ENCODE measurements at regions not wholly inside any gene's neighbourhood (a gene's known extent, or its start where the extent isn't known, plus 50 kb on each side); places are given as distances from the start of the nearest gene placed in this dataset.

GRCh38 chr13:73433890-73434289 lies 375.1 kb downstream of the KLF5 start (continued):
- no peak for TF ChIP-seq CTCF (IDR thresholded peaks at IDR 0.05 in 2 of 3, conservative IDR thresholded peaks at IDR 0.05 in 1 of 3; ENCODE audit: borderline replicate concordance in 1 of 3, insufficient read depth in 1 of 3, low read depth in 2 of 3, low read length in 2 of 3)
- TF ChIP-seq, protein P1, sequence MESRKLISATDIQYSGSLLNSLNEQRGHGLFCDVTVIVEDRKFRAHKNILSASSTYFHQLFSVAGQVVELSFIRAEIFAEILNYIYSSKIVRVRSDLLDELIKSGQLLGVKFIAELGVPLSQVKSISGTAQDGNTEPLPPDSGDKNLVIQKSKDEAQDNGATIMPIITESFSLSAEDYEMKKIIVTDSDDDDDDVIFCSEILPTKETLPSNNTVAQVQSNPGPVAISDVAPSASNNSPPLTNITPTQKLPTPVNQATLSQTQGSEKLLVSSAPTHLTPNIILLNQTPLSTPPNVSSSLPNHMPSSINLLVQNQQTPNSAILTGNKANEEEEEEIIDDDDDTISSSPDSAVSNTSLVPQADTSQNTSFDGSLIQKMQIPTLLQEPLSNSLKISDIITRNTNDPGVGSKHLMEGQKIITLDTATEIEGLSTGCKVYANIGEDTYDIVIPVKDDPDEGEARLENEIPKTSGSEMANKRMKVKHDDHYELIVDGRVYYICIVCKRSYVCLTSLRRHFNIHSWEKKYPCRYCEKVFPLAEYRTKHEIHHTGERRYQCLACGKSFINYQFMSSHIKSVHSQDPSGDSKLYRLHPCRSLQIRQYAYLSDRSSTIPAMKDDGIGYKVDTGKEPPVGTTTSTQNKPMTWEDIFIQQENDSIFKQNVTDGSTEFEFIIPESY (IDR thresholded peaks at IDR 0.05; ENCODE audit: extremely low read depth, insufficient replicate concordance, low read length): no peak
- no peak for TF ChIP-seq ZFX (IDR thresholded peaks at IDR 0.05)

- intact Hi-C loops (cut with micrococcal nuclease): no loop called here
- H3K4me2 ChIP-seq (ENCODE audit: low read length): no peak overlapping the region
- ChIA-PET RAD21 (ENCODE audit: low non-redundant PET in 1 of 2, low total read pairs in 2 of 2, uncharacterized antibody in 2 of 2, unreplicated experiment in 2 of 2) (no interaction called here), CTCF (no interaction called here), POLR2A (interaction anchor here (0.7 kb wide), 1 partner anchor 15 kb away, joined by 3 read pairs; no protein-coding TSS in a partner anchor)
- H3K4me3 ChIP-seq (replicated peaks in 1 of 2; ENCODE audit: low read depth in 1 of 2, low read length in 2 of 2): no peak overlapping the region
- H3K79me2 ChIP-seq (ENCODE audit: insufficient read depth, low read length): no peaks in the 10 kb centered on the region
- peaks cover 3 to 5% of the 10 kb centered on the region in 2 experiments; a peak in 2 of 4 replicates for H3K9me3 ChIP-seq (ENCODE audit: control insufficient read depth in 1 of 2, insufficient read depth in 1 of 2, low read depth in 1 of 2, low read length in 2 of 2)
- peaks cover 16 to 21% of the 10 kb centered on the region in 2 experiments for H3K4me1 ChIP-seq (ENCODE audit: control insufficient read depth in 1 of 2, insufficient read depth in 2 of 2, low read length in 2 of 2)
- no peaks in the 10 kb centered on the region for H4K20me1 ChIP-seq (ENCODE audit: insufficient read depth)
- H3K9me2 ChIP-seq (ENCODE audit: insufficient read depth): no peaks in the 10 kb centered on the region
- no peak overlapping the region for H3K9ac ChIP-seq (ENCODE audit: low read length)
- no peaks in the 10 kb centered on the region for H3K27me3 ChIP-seq (ENCODE audit: insufficient read depth, low read length)
- no peaks in the 10 kb centered on the region for H3K36me3 ChIP-seq (ENCODE audit: control insufficient read depth in 1 of 2, insufficient read depth in 2 of 2, low read length in 2 of 2)
- ATAC-seq: no peak
- DNase-seq (ENCODE audit: low read depth, low spot score): no peak
- H2AFZ ChIP-seq (ENCODE audit: low read depth, low read length, poor library complexity, severe bottlenecking): no peak overlapping the region
- no TSS peak for BruUV-seq (replicated peaks)
- no peak overlapping the region for H3K27ac ChIP-seq (ENCODE audit: low read depth, low read length)
- no peak for TF ChIP-seq CTCF (IDR thresholded peaks at IDR 0.05 in 2 of 3, conservative IDR thresholded peaks at IDR 0.05 in 1 of 3; ENCODE audit: borderline replicate concordance in 1 of 3, insufficient read depth in 1 of 3, low read depth in 2 of 3, low read length in 2 of 3)
- no peak for TF ChIP-seq SIN3A (IDR thresholded peaks at IDR 0.05; ENCODE audit: low read depth)
- TF ChIP-seq, protein P2, sequence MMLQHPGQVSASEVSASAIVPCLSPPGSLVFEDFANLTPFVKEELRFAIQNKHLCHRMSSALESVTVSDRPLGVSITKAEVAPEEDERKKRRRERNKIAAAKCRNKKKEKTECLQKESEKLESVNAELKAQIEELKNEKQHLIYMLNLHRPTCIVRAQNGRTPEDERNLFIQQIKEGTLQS (IDR thresholded peaks at IDR 0.05): no peak
- TF ChIP-seq ELF1 (IDR thresholded peaks at IDR 0.05; ENCODE audit: borderline replicate concordance, low read depth): no peak
- TF ChIP-seq, protein P1 (IDR thresholded peaks at IDR 0.05; ENCODE audit: extremely low read depth, insufficient replicate concordance, low read length): no peak
- TF ChIP-seq EZH2 (IDR thresholded peaks at IDR 0.05): no peak
- TF ChIP-seq EZH2phosphoT487 (IDR thresholded peaks at IDR 0.05; ENCODE audit: borderline replicate concordance): no peak
- TF ChIP-seq POLR2A (IDR thresholded peaks at IDR 0.05; ENCODE audit: borderline replicate concordance, extremely low read depth, insufficient read depth, insufficient read length): no peak
- no peak for TF ChIP-seq EGR1 (IDR thresholded peaks at IDR 0.05; ENCODE audit: low read depth)
- TF ChIP-seq POLR2AphosphoS5 (IDR thresholded peaks at IDR 0.05; ENCODE audit: low read depth, low read length): no peak
- TF ChIP-seq YY1 (IDR thresholded peaks at IDR 0.05; ENCODE audit: extremely low read depth, insufficient replicate concordance, low read depth, low read length): no peak
These were observed 374.7 kb downstream of the KLF5 start for GRCh38 chr13:73433458-73433857.

Measured in HCT116 (cell line).